ENCODE measurements at regions not wholly inside any gene's neighbourhood (a gene's known extent, or its start where the extent isn't known, plus 50 kb on each side); places are given as distances from the start of the nearest gene placed in this dataset.

- no peak for TF ChIP-seq SIN3A (IDR thresholded peaks at IDR 0.05; ENCODE audit: borderline replicate concordance, insufficient read depth, low read depth, low read length)
- no peak for TF ChIP-seq CTCF (IDR thresholded peaks at IDR 0.05)
These were observed 381.1 kb upstream of the ACTBL2 start for GRCh38 chr5:57863661-57864060.

Measured in Panc1 (cell line).